Ovary (tissue), 7 donors: ENCODE measurements at regions not wholly inside any gene's neighbourhood (a gene's known extent, or its start where the extent isn't known, plus 50 kb on each side); places are given as distances from the start of the nearest gene placed in this dataset.

ENCODE experiments used
- DNase-seq, 5 donors: peaks; one replicate each; pipeline ENCODE4 v3.0.0-alpha.2; 2019 to 2020
- H3K27ac ChIP-seq, 2 donors: fragments of 200-600 bp; one replicate each; pipeline versions ENCODE4 v1.5.1 to v1.8.0; 2019 to 2022
- H3K27me3 ChIP-seq: fragments of 200-600 bp; one replicate; pipeline ENCODE4 v1.8.0; 2022
- H3K36me3 ChIP-seq: fragments of 200-600 bp; sonication (generic); one replicate; pipeline ENCODE4 v1.5.1; 2019
- H3K4me1 ChIP-seq: one replicate; pipeline ENCODE4 v1.8.1; 2013; ENCODE audit warnings: mild to moderate bottlenecking, moderate library complexity; ENCODE audit not compliant: insufficient read depth
- H3K4me3 ChIP-seq: fragments of 200-600 bp; sonication (generic); one replicate; pipeline ENCODE4 v1.5.1; 2017
- H3K9me3 ChIP-seq, 2 donors: fragments of 200-600 bp in 1 of 2; sonication (generic) in 1 of 2; one replicate each; pipeline versions ENCODE4 v1.5.1 to v1.8.1; 2013 to 2019; ENCODE audit warnings: mild to moderate bottlenecking in 1 of 2, moderate library complexity in 1 of 2
- CTCF ChIP-seq, 3 donors: fragments of 450-650 bp in 2 of 3; fragments of 200-600 bp in 1 of 3; IDR thresholded peaks; one replicate each; pipeline versions ENCODE4 v1.5.1 to v1.8.0; 2016 to 2022; ENCODE audit warnings: antibody characterized with exemption in 3 of 3, mild to moderate bottlenecking in 1 of 3
- EP300 ChIP-seq: sonication (generic); formaldehyde crosslinking; IDR thresholded peaks from one replicate; pipeline ENCODE4 v1.6.1; 2017; ENCODE audit warnings: antibody characterized with exemption
- POLR2A ChIP-seq: fragments of 450-650 bp; IDR thresholded peaks from one replicate; pipeline ENCODE4 v1.6.1; 2017; ENCODE audit warnings: antibody characterized with exemption, mild to moderate bottlenecking, moderate library complexity
- WGBS, 3 donors: extraction: QIAGEN DNeasy Blood & Tissue Kit in 1 of 3; methylation state at CpG; one replicate each; pipeline versions ENCODE4 v1.1.5 to v1.1.7; 2013 to 2017; 5-methylcytosine and 5-hydroxymethylcytosine counted together
- intact Hi-C, 4 donors: fragments of 100-400 bp; cut with DNase I; formaldehyde crosslinking; loops; one replicate each; pipeline versions ENCODE4 v1.11.0 to v1.15.1; 2022 to 2023
- donor health status: DM: no; HTN: no; CAD: no; lungs with moderate emphysema.
- donor health status: DM: no; HTN: no; CAD: no.
- donor health status: Bipolar disorder and iron deficiency.
- donor health status: DM: no; HTN: no; CAD: no.
- donor health status: DM: yes; HTN: yes; CAD: no.

GRCh38 chr6:21836277-21836676 lies 242.7 kb downstream of the SOX4 start:
- Histone ChIP-seq H3K36me3 (no peaks in the 10 kb centered on the region), H3K27me3 (no peaks in the 10 kb centered on the region), H3K4me1 (peaks cover 6% of the 10 kb centered on the region), H3K27ac (no peak overlapping the region), H3K9me3 (no peaks in the 10 kb centered on the region), H3K4me3 (no peak overlapping the region)
- intact Hi-C loops = no loop called here
- no peak for TF ChIP-seq CTCF (IDR thresholded peaks at IDR 0.05)
- no peak for TF ChIP-seq POLR2A
- TF ChIP-seq EP300 = no peak
- WGBS, 3 donors = 79 to 86% (median 81%) methylated on average over 7 of the region's 7 CpGs
- DNase-seq = no peak

GRCh38 chr6:21836772-21837425 lies 243.3 kb downstream of the SOX4 start:
- Histone ChIP-seq H3K27ac (no peak overlapping the region), H3K9me3 (no peaks in the 10 kb centered on the region), H3K36me3 (no peaks in the 10 kb centered on the region), H3K4me3 (no peak overlapping the region), H3K27me3 (no peaks in the 10 kb centered on the region), H3K4me1 (peaks cover 2% of the 10 kb centered on the region)
- 80 to 90% (median 80%) methylated on average over 6 of the region's 6 CpGs for WGBS, 3 donors
- no peak for TF ChIP-seq POLR2A
- no peak for TF ChIP-seq CTCF (IDR thresholded peaks at IDR 0.05)
- TF ChIP-seq EP300 = no peak
- intact Hi-C loops = no loop called here
- no peak for DNase-seq

GRCh38 chr6:21840428-21840827 lies 246.9 kb downstream of the SOX4 start:
- Histone ChIP-seq H3K4me1 (peaks cover 2% of the 10 kb centered on the region), H3K4me3 (no peak overlapping the region), H3K27me3 (no peaks in the 10 kb centered on the region), H3K27ac (no peak overlapping the region), H3K9me3 (no peaks in the 10 kb centered on the region), H3K36me3 (no peaks in the 10 kb centered on the region)
- TF ChIP-seq CTCF (IDR thresholded peaks at IDR 0.05) = no peak
- no peak for TF ChIP-seq EP300
- TF ChIP-seq POLR2A = no peak
- intact Hi-C loops = no loop called here
- DNase-seq = no peak
- WGBS, 3 donors = 52 to 65% (median 55%) methylated on average over 2 of the region's 2 CpGs

- H3K27me3 ChIP-seq = no peaks in the 10 kb centered on the region
- no peak overlapping the region for H3K4me3 ChIP-seq
- WGBS, 3 donors = 70 to 71% (median 71%) methylated on average over 1 of the region's 1 CpG
- H3K27ac ChIP-seq = no peak overlapping the region
- TF ChIP-seq CTCF (IDR thresholded peaks at IDR 0.05) (no peak), EP300 (no peak), POLR2A (no peak)
- no peak for DNase-seq
- intact Hi-C loops = no loop called here
- peaks cover 2% of the 10 kb centered on the region for H3K4me1 ChIP-seq
- H3K36me3 ChIP-seq = no peaks in the 10 kb centered on the region
- no peaks in the 10 kb centered on the region for H3K9me3 ChIP-seq
Measured at GRCh38 chr6:21842875-21843645, 249.5 kb downstream of the SOX4 start.
